ENCODE measurements at regions not wholly inside any gene's neighbourhood (a gene's known extent, or its start where the extent isn't known, plus 50 kb on each side); places are given as distances from the start of the nearest gene placed in this dataset.
"Not testable (repeated sequence)": the region's sequence is repeated elsewhere in the genome, so short reads cannot be mapped to it uniquely, and the experiment has no call there.

DNA sequence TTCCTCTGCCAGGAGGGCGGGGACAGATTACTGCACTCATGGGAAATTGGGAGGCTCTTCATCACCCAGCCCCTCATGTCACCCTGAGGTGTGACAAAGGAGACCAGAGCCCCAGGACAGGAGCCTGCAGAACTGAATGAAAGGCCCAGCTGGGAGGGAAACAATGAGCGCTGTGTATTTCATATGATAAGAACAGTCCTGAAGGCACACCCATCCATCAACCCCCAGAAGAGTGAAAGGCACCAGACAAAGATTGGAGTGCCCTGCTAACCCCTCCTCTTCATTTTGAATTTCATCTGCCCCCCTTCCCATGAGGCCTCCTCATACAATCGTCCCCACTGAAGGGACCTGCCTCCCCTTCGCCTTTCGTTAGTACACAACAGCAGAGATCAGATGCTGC lies 160.0 kb upstream of the PRICKLE2 start:
- no peak for DNase-seq

DNA sequence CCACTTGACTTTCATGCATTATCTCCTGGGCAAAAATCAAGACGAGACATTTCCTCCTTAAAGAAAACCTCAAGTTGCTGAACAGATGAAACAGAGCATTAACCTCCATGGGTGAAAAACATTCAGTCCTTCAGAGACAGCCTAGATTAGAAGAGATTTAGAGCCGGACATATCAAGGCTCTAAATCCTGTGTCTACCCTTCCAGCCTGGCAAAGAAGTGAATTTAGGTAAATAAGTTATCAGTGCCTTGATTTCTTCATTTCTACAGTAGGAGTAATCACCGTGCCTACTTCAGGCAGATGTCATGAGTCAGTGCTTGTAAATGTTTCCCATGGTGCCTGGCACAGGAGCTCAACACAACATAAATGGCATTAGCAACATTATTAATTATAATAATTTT lies 159.3 kb upstream of the PRICKLE2 start:
- DNase-seq, result no peak

DNA sequence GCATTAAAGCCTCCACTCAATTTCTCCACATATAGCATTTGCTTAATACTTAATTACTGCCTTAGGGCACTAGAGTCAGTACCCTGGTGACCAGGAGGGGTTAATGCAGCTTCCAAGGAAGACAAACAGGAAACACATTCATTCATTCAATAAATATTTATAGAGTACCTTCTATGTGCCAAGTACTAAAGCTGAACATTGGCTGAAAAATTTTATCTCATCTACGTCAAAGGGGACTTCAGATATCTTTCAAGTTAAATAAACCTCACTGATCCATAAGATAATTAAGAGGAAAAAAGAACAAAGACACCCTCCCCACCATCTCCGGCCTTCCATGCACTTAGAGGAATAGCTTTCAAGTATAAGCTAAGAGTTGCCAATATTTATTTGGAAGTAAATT lies 156.9 kb upstream of the PRICKLE2 start:
- DNase-seq, result no peak

DNA sequence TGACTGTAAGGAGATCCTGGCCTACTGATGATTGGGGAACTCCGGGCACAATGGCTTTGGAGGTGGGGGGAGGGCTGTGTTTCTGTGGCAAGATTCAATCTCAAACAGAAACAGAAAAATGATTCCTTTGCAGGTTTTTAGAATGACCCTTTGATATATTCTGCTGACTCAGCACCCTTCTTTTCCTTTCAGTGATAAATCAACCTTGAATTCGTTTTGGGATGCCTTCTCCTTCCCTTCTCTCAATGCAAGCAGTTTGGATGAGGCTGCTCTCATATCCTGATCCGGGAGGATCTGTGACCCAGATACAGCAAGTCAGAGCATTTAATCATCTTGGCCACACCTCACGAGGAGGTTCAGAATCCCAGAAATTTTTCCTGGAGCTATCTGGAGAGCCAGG lies 156.1 kb upstream of the PRICKLE2 start:
- no peak for DNase-seq

DNA sequence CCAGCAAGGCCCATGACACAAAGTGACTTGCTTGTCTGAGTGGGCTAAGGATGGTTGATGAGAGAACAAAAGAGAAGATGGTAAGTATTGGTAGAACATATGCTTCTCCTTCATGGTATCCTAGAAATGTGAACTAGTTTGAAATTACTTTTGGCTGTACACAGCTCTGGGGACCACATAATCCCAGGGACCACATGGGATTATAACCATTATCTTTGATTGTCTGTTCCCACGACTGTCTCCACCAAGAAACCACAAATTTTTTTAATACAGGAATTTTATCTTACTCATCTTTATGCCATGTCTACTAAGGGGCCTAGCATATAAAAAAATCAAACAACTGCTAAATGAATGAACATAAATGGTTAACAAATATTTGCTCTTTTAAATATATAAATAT lies 155.3 kb upstream of the PRICKLE2 start:
- no peak for DNase-seq

DNA sequence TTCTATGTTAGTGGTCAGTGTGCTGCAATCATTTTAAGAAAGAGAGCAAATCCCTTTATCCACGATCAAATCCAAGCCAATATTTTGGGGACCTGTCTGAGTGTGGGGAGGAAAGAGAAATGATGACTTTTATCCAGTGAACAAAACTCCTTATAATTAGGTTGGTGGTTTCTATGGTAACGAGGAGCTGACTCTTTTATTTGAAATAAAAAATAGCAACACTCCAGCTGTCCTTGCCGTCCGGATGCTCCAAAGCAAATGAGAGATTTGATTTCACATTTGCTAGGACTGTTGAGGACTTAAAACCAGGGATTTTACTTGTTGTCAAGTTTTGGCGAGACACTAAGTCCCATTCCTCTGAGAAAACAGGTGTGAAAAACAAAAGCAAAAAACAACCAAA lies 154.0 kb upstream of the PRICKLE2 start:
- DNase-seq, result no peak

DNA sequence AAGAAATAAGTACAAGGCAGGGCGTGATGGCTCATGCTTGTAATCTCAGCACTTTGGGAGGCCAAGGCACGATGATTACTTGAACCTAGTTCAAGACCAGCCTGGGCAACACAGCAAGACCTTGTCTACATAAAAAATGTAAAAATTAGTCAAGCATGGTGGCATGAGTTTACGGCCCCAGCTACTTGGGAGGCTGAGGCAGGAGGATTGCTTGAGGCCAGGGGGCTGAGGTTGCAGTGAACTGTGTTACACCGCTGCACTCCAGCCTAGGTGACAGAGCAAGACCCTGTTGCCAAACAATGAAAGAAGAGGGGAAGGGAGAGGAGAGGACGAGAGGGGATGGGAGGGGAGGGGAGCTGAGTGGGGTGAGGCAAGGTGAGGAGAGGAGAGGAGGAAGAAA lies 152.7 kb upstream of the PRICKLE2 start:
- no peak for DNase-seq

DNA sequence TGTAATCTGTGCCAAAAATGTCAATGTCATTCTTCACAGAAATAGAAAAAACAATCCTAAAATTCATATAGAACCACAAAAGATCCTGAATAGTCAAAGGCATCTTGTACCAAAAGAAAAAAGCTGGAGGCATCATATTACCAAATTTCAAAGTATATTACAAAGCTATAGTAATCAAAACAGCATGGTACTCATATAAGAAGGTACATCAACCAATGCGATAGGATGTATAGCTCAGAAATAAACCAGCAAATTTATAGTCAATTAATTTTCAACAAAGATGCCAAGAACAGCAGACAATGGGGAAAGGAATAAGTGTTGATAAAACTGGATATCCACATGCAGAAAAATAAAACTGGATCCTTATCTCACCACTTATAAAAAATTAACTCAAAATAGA lies 150.5 kb upstream of the PRICKLE2 start:
- DNase-seq, result no peak

DNA sequence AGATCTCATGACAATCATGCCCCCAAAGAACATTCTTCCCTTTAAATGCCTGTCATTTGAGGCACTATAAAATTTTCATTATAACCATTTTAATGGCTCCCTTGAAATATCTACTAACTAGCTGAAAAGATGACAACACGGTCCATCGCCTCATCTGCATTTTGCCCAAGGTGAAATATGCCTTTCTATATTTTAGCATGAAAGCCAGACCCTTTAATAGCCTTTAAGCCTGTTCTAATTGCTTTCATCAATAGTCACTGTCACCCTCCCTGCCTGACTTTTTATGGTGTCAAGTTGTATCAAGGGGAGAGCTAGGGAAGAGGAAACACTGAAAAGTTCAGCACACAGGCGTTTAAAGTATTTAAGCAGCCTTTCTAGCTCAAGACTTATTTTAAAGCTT lies 144.1 kb upstream of the PRICKLE2 start:
- DNase-seq, result no peak

DNA sequence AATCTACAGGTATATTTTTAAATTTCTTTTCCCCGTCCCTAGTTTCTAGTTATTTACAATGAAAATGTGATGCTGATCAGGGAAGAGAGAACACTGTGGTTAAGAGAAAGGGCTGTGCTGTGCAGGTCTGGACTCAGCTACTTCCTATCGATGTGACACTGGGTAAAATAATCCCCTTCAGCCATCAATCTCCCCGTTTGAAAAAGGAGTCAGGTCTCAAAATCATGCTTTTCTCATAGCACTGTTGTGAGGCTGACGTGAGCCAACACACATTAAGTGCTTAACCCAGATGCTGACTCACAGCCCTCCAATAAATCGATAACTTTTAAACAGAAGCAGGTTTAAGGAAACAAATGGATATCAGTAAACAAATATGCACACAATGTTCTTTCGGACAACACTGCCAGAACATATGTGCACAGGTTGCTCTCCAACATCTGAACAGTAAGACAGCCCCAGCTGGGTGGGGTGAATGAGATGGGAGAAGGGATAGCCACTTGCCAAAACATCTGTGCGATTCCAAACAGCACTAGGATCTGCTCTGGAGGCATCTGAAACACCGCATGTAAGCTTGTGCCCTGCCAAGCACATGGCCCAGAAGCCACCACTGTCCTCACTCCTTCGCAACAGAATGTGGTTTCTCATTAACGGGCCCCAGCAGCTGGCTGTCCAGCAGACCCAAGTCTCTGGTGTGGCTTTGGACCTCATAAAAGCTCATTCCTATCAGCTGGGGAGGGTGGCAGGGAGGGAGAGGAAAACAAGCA lies 143.2 kb upstream of the PRICKLE2 start:
- no peak for DNase-seq

DNA sequence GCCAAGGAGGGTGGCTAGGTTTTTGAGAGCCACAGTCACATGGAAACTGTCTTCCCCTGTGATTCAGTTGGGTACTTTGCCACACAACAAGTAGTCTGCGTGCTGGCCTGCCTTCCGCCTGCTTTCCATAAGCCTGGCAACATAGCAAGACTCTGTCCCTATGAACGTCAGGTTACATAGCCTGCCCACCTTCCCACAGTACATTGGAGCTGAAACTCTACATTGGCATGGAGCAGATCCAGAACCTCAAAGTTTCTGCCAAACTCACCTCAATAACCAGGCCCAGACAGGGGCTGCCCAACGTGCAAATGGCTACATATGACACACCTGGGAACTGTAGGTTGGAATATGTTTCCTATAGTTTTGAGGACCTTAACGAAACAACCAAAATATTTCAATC lies 140.6 kb upstream of the PRICKLE2 start:
- DNase-seq, result no peak

DNA sequence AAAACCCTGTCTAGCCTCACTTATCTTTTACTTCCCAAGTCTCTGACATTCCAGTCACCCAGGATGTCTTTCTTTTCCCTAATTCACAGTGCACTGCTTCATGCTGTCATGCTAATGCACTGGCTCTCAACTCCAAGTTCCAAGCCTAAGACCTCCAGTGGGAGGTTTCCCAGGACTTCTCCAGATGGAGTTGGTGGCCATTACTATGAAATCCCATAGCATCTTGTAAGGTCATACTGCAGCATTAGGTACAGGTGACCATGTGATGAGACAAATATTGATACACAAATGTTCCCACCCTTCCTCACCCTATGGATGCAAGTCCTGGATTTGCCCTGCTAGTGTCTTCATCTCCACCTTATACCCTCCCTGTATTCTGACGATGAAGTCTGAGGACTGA lies 138.6 kb upstream of the PRICKLE2 start:
- no peak for DNase-seq

DNA sequence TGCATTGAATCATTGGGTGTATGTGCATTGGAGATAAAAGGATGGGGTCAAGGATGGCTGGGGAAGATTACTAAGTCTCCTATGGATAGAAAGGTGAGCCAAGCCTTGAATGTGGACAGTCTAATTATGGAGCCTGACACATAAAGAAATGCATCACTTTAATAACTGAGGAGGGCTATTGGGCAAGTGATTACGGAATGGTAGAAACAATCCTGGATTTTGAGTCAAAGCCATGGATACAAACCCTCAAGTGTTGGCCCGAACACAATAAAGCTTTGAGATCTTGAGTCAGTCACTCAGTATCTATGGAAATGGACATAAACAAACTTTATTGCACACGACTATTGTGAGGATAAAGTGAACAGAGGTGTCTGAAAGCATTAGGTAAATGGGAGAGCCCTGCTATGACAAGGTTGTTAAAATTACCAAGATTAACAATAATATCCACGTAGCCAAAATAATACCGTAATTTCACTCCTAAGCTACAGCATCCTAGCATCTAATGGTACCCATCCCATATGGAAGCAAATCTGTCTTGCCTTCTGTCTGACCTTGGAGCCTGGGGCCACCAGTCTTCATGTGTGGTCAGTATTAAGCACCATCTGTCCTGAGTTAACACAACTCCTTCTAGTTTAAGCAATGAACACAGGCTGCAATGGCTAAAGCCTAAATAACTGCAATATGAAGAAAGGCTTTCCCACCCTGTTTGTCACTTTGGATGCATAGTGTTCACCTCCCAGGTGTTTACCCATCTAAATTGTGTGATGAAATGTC lies 136.9 kb upstream of the PRICKLE2 start:
- DNase-seq, result no peak

DNA sequence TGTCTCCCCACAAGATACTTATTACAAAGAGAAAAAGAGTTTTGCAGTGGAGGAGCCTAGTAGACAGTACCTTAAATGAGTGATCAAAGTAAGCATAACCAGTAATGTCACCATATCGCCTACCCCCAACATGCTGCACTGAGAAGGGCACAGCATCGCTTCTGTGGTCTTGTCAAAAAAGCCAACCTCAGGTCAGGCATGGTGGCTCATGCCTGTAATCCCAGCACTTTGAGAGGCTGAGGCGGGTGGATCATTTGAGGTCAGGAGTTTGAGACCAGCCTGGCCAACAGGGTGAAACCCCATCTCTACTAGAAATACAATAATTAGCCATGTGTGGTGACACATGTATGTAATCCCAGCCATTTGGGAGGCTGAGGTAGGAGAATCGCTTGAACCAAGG lies 135.8 kb upstream of the PRICKLE2 start:
- not testable (repeated sequence) for DNase-seq

DNA sequence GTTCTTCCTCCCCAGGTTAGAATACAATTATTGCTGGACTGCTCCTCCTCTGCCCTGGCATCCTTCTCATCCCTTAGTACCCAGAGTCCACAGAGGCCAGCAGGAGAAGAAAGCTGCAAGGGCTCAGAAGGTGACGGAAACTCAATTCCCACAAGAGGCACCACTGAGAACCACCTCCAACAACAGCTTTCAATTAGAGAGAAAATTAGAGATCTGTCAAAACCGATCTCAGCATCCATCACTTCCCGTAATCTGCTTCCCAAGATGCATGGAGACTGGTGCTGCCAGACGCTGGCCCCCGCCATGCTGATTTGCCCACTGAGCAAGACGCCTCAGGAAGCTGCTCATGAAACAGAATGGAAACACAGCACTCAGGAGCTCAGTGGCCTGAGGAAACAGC lies 135.0 kb upstream of the PRICKLE2 start:
- no peak for DNase-seq

DNA sequence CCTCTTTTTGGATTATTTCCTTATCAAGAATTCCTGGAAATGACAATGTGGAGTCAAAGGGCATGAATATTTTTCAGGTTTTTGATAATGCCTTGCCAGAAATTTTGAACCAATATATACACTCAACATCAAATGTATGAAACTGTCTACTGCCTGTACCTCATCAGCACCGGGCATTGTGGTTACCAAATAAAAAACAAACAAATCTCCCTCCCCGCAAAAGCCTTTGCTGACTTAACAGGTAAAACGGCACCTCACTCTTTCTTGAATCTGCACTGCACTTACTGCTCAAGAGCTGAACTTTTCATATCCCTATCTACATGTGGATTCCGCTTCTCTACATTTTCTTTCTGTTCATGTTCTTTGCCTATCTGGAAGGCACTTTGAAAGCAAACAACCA lies 134.5 kb upstream of the PRICKLE2 start:
- no peak for DNase-seq

DNA sequence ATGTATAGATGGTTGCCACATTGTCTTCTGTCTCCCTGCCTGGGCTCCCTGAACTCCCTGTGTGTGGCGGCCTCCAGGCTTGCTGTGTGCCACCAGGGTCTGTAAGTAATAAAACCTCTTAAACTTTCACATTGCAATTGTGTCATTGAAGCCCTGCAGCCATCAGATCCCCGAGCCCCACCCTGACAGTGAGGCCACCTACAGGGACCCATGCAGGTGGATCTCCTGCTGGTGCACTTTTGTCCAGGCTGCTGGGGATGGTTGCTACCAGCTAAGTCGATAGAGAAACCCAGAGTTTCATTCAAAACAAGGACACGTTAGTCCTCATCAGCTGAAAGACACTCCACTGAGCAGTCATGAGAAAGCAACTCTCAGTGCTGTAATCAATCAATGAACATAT lies 133.6 kb upstream of the PRICKLE2 start:
- DNase-seq, result no peak

DNA sequence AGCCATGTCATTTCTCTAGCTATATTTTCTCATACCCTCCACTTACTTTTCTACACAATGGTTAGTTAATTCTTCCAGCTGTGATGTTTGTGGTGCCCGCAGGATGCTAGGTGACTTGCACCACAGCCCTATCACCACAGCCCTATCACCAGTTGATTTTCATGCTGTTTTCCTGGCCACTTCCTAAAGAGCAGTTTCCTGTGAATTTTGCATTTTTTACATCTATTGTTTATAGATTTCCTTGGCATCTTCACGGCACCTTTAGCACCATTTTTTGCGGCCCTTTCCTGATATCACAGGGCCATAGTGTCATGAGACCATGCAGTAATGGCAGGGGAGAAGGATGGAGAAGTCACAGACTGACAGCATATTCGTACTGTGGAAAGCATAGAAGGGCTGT lies 132.9 kb upstream of the PRICKLE2 start:
- no peak for DNase-seq

DNA sequence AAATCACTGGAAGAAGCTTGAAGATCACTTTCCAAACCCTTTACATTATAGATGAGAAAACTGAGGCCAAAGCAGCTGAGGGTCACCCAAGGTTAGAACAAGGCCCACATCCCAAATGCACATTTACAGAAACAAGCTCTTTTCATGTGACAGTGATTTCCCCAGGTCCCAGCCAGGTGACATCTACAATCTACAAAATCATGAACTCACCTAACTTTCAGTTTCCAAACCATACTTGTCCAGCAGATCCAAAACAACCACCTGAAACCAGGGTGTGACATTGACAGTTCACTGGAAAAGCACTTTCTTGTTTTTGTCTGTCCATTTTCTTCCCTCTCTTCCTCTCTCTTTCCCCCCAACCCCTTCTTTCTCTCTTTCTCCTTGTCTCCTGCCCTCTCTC lies 132.2 kb upstream of the PRICKLE2 start:
- no peak for DNase-seq

DNA sequence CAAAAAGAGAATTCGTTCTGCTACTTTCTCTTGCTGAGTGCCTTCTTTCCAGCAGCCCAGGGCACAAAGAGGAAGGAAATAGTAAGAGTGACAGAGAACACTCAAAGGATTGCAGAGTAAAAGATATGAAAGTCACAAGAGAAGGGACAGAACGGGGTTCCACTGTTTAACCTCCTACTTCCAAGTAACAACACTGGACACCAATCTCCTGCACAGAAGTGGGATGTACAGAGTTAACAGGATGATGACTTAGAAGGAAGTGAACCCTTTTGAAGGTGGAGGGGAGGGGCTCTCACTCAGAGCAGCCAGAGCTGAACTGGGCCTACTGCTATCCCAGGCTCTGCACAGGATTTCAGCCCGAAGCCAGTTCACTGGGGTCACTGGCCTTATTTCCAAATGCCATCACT lies 130.1 kb upstream of the PRICKLE2 start:
- DNase-seq, result no peak

DNA sequence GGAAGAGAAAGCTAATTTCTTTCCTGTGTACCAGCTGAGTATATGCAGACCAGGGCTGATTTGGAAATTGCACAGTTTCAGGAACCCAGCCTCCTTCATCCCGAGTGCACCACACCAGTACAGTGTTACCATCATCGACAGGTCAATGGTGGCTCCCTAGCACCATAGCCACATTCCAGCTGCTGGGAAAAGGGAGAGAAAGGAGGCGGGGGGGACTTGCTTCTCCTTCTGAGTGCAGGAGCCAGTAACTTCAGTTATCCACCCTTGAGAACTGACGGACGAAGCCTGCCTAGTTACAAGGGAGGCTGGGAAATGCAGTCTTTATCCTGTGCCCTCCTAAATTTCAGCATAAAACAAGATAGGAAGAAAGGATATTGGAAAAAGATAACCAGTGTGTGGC lies 129.7 kb upstream of the PRICKLE2 start:
- DNase-seq, result no peak

DNA sequence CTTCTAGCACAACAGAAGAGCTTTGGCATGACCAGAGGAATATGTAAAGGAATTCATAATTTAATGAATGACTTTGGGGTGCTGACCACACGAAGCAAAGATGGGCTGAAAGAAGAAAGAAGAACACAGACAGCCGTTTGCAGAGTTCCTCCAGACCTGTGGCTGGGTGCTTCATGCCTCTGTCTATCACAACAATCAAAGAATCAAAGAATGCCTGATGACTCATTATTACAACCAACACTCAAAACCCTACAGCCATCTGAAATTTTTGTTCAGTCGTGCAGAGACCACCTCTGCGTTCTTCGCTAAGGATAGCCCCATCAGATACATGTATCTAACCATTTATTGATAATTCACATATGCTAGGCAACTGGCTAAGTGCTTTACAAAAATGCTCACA lies 129.0 kb upstream of the PRICKLE2 start:
- DNase-seq, result no peak

DNA sequence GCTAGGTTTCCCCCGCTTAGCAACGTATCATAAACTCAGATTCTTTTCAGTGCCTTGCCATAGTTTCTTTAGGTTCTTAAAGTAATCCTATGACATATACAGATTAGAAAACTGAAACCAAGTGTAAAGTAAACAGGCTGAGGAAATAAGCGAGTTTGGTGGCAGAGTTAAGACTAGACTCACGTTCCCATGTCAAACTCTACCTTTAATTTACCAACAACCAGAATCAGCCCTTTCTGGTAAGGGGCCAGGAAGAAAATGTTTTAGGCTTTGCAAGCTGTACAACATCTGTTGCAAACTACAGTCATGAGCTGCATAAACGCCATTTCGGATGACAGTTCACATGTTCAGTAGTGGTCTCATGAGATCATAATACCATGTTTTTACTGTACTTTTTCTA lies 128.0 kb upstream of the PRICKLE2 start:
- no peak for DNase-seq

DNA sequence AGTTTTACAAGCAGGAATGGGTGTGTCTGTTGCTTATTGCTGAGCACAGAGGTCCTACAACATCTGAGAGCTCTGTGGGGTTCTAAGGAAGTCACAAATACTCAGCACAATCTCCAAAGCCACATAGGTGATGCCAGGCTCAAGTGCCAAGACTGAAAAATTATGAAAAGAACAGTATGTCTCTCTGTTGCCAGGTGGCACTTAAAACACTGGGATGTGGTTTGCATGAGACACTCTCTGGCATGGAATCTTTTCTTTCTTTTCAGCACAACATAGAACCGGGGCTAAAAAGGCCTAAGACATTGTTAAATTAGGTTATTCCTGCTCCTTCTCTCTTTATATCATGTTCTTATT lies 127.3 kb upstream of the PRICKLE2 start:
- DNase-seq, result no peak

Measured in NCI-H2029 (cell line).